ENCODE measurements at regions not wholly inside any gene's neighbourhood (a gene's known extent, or its start where the extent isn't known, plus 50 kb on each side); places are given as distances from the start of the nearest gene placed in this dataset.
"Not testable (repeated sequence)": the region's sequence is repeated elsewhere in the genome, so short reads cannot be mapped to it uniquely, and the experiment has no call there.

DNA sequence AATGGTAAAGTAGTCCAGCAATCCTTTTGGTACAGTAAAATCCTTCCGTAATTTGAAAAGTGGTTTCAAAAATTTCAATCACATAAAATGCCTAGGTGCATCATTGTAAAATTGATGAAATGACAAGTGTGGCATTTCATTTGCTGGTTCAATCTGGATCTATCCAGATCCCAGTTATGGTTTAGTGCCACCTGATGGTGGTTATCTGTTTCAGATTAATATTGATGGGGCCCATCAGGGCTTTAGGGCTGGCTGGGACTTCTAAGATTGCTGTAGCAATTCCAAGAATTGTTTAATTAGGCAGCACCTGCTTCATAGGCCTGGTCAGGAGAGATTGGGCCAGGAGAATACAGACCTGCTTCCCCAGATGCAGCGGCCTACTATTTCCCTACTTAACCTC is 55.5 kb upstream of the PIK3C3 start:
- no peak for DNase-seq

DNA sequence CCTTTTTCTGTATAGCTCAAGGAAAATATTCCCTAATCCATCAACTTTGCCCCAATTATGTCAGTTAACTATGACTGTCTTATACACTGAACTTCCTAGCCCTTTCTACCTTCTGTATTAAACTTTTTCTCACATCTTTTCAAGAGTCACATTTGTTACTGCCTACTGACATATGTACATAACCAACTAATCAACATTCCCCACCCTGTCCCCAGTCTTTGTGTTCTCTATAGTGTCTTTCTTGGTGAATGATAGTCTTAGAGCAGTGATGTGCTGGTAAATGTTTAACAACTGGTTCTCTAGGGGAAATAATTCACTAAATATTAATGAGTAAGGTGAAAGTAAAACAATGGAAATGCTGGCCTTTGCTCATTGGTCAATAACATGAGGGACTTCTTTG is 61.6 kb upstream of the PIK3C3 start:
- DNase-seq: no peak

DNA sequence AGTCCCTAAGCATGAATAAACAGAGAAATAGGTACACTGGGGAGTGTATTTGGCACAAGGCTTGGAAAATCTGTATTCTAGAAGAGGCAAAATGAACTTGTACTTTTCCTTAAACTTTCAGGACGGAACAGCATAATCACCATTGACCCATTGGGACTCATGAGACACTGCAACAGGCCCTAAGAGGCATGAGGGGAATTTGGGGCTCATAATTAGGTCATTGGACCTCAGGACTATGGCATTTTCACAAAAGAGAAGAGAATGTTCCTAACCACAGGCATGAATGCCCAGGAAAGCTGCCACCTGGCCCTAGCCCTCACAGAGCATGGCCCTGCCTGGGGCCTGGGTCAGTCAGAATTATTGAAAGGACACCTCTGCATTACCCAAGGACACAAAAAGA is 67.9 kb upstream of the PIK3C3 start:
- no peak for DNase-seq

DNA sequence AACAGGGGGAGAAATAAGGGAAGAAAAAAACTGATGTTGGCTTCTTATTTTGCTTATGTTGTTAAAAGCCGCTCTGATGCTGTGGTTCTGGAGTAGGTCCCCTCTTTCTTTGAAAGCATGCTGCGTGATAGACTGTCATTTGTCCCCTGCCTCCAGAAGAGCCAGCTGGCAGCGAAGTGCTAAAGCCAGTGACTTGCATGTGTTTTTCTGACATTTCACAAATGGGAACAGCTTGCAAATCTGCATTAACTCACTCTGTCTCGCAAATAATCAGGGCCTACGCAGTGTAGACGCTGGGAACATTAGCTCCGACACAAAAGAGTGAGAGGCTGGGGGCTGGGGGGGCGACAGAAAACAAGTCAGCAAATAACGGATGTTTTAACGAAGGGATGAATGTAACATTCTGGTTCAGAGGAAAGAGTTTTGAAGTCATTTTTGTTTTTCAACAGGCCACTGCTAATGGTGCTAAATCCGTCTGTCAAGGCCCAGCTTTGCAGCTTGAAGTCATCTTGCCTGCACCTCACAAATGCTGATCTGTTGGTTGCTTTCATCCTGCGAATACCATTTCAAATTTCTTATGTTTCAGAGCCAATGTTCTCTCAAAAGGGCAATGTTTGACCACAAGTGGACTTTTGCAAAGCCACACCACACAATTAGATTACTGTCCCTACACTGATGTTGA is 68.8 kb upstream of the PIK3C3 start:
- DNase-seq: no peak

DNA sequence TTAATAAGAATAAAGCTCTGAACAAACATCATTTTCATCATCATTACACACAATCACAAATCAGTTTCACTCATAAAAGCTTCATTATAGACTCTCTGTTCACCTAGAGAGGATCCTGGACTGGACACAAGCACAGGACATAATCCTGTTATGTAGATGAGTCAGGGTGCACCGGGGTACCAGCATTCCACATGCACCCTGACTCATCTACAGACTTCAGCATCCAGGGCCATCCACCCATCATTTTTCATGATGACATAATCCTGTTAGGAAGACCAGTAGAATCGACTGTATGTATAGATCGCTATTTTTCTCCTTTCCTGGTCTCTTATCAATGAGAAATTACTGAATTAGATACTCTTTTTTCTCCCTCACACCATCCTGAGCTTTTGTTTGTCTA is 73.7 kb upstream of the PIK3C3 start:
- no peak for DNase-seq

DNA sequence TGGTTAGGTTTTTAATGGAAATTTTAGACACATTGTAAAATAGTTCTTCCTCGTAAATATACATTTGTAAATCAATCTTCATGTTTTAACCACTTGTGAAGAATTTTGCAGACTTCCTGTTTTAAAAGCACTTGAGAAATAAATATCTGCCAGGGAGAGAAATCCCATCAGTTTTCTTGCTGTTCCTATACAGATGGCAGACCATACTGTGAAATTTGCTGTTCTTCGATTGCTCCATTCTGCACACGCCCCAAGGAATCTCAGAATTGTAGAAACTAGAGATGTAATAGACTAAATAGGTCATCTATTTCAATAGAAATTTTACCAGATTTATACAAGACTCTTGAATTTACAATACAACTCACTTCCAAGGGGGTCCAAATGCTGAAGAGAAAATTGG is 75.8 kb upstream of the PIK3C3 start:
- no peak for DNase-seq

DNA sequence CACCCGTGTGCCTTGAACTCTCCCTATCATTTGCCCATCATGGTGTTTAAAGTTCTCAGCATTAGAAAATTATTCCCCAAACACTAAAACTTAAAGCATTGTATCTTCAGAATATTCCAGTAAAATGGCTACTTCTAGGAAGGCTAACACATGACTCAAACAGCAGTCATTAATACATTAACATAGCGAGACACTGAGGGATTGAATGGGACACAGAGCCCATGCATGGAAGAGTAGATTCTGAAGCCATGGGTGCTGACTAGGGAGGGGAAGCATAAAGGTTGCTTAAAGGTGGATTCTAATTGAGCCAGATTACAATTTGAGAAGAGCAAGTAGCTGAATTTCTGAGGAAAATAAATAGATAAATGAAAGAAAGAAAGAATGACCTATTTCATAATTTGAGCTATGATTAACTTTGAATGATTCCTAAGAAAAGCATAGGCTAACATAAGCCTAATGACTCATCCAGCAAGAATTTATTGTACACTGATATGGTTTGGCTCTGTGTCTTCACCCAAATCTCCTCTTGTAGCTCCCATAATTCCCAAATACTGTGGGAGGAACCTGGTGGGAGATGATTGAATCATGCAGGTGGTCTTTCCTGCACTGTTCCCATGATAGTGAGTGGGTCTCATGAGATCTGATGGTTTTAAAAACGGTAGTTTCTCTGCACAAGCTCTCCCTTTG is 79.8 kb upstream of the PIK3C3 start:
- no peak for DNase-seq

DNA sequence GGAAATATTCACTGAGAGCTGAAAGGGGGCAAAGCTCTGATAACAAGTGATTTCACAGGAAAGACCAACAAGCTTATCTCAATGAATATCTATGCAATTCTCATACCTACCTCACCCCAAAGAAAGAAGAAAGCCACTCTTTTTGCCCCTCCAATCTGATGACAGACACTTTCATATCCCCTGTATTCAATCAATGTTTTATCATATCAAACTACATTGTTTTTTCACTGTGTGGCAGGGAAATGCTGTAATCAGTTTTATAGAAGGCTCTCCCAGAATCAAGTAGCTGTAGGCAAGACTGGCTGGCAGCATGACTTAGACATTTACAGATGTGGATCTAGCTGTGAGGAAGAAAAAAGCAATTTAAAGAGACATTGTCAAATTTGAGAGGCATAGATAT is 81.3 kb upstream of the PIK3C3 start:
- DNase-seq: no peak

DNA sequence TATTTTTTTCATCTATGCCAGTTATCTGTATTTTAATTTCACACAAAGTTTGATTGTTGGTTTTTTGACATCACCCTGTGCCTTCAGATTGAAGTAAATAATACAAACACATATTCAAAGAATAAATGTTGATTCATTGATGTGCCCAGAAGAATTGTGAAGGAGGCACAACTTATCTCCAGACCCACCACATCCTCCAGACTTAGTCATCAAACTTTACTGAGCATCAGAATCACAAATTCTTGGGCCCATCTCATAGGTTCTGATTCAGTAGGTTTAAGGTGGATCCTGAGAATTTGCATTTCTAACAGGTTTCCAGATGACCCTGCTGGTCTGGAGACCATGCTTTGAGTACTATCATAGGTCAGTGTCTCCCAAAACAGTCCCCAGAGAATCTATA is 82.8 kb upstream of the PIK3C3 start:
- DNase-seq: no peak

DNA sequence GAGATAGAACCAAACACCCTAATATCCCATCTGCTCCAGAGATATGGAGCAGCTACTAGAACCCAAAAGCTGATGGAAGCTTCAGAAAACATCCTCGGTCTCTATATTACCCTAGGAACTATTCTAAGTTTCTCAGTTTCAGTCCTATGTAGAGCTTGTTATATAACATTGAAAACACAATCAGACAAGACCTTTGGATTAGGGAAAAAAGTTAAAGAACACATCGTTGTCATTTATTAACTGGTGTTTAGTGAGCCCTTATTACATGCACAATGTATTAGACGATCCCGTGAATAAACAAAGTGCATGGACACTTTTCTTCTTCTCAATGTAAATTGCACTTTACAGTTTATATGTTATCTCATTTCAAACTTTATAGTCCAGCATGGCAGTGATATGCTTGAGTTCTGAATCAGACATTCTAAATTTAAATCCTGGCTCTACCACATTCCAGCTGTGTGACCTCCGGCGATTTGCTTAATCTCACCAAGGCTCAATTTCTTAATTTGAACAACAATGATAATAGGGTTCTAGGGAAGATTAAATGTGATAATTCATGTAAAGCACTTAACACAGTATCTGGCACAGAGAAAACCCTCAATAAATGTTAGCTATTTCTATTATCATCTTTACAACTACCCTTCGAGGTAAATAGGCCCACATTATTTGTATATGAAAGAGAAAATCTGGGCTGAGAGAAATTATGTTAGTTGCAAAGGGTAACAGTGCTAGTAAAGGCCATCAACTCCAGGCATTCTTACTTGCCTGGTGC is 83.6 kb upstream of the PIK3C3 start:
- no peak for DNase-seq

DNA sequence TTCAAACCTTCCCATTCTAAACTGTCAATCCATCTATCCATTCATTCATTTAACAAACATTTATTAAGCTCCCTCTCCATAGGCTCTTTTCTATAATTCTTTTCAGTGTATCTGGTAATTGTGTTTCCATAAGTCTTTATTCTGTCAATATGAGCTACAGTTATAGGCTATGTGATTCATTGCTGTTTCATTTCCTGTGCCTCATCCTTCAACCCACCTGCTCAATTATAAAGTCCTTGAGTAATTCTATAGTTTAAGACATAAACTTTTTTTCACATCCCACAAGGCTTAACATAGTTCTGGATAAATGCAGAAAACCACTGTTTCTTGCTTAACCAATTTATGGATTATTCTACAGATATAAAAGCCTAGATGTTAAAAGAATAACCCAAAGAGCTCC is 84.2 kb upstream of the PIK3C3 start:
- DNase-seq: no peak

DNA sequence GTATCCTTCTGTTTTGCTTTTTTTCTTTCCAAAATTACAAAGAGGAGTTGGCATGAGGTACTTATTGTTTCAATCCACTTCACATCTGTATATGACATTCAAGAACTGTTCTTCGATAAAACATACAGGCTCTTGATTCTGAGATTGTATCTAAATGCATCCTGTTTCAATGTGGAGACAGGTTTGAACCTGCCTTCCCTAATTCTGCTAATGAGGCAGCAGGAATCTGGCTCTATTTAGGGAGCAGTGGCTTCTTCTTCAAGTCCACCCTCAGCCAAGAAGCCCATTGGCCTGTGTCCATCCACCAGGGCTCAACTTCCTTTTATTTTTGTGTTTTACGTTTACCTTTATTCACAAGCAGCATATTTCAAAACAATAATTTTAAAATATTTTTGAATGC is 84.8 kb upstream of the PIK3C3 start:
- DNase-seq: no peak

DNA sequence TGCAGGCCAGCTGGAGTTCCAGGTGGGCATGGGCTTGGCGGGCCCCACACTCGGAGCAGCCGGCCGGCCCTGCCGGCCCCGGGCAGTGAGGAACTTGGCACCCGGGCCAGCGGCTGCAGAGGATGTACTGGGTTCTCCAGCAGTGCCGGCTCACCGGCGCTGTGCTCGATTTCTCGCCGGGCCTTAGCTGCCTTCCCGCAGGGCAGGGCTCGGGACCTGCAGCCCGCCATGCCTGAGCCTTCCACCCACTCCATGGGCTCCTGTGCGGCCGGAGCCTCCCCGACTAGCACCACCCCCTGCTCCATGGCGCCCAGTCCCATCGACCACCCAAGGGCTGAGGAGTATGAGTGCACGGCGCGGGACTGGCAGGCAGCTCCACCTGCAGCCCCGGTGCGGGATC is 89.2 kb upstream of the PIK3C3 start:
- not testable (repeated sequence) for DNase-seq

DNA sequence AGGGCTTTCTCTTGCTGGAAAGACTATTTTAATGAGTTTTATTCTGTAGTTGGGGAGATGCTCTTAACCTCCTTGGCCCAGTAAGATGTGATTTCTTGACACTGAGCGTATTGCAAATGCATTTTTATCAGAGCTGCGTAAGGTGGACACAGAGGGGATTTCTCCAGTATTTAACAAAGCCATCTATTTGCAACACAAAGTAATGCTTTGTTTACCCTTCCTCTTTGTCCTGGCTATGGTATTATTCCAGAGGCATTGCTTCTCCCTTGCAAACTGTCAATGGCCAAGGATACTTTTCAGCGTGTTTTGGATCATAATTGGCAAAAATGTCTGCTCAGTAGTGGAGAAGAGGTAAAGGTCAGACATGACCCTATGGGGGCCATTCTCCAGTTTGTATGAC is 90.8 kb upstream of the PIK3C3 start:
- DNase-seq: no peak

DNA sequence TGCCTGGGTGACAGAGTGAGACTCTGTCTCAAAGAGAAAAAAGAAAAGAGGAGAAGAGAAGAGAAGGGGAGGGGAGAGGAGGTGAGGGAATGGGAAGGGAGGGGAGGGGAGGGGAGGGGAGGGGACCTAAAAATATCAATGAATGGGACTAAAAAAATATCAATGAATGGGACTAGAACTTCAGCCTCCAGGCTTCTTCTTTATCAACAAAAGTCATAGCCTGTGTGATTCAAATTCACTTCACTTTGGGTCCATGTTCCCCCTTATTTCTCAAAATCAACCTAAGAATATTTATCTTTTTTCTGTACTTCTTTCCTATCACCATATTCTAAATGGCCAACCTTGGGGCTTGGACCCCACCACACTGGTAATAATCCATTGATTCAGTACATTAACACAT is 92.1 kb upstream of the PIK3C3 start:
- no peak for DNase-seq

DNA sequence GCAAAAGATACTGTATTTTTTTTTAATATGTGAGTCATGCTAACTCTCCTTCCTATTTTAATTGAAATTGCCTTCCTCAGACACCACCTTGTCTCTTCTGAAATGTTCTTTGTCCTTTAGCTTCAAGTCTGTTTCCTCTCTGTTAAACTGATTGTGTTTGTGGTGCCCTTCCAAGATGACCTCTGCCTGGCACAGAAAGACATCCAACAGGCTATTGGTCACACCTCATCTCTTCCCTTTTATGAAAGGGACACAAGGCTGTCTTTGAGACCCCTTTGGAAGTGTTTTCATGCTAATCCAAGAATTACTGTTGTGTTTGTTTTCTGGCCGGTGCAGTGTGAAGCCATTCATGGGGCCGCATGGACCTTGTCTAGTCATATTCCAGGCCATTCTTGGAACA is 94.0 kb upstream of the PIK3C3 start:
- DNase-seq: no peak

DNA sequence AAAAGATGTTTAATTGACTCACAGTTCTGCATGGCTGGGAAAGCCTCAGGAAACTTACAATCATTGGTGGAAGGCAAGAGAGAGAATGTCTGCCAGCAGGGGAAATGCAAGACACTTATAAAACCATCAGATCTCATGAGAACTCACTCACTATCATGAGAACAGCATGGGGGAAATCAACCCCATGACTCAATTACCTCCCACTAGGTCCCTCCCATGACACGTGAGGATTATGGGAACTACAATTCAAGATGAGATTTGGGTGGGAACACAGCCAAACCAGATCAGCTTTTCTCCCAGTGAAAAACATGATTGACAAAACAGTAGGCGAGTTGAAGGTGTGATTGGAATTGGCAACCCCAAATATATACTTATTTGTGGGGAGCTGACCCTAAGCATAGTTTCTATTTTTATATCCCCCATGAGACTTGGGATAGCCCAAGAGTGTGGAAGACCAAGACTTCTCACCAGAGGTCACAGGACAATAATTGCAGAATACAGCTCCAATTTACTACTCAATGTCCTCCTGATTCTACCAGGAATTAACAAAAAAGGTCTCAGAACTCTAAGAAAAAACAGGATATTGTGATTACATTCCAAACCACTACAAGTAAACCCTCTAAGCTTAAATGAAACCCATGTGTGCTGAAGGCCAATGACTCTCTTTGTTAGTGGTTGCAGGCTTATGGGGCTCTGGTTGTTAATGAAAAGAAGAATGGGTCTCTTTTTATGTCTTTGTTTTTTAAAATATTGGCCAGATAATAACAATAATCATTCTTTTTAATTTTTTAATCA is 96.1 kb upstream of the PIK3C3 start:
- DNase-seq: no peak

DNA sequence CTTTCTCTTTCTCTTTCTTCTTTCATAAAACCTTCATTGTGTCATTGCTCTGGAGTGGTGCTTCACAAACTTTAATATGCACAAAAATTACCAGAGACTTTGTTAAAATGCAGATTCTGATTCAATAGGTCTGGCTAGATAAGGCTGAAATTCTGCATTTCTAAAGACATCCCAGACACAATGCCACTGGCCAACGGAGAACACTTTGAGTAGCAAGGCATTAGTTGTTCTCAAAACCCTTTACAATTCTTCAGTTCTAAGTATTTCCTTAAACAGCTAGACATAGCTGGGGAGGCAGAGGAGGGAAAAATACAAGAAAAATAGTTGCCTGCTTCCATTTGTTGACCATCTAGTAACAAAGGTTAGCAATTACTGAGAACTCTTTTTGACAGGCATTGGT is 101.8 kb upstream of the PIK3C3 start:
- no peak for DNase-seq

DNA sequence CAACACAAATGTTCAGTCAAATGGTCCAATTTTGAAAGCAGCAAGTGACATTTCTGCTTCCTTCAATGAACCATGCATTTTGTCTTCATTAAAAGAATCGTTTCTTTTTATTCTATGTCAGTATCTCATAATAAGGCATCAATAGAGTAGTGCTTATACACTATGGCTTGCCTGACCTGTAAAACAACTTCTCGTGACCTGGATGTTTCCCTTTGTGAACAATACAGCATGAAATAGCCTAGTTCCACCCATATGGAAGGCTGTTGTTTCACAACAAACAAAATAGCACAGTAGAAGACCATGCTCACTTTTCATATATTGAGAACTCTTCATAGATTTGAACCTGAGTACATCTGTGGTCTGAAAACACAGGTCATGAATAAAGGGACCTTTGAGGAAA is 104.3 kb upstream of the PIK3C3 start:
- no peak for DNase-seq

DNA sequence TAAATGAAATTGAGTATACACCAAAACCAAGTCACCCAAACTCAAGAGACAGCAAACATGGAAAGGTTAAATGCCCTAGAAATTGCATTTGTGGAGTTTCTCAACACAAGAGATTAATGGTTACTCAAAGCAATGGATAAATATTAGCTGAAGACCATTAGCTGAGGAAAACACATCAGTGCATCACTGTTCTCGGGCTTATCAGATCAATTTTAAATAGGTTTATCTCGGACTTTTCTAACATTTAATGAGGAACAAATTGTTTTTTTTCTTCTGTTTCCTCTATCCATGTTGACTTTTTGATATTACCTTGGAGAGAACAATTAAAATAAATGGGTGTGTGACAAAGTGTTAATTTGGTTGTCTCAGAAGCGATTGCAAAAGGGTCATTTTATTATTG is 105.4 kb upstream of the PIK3C3 start:
- DNase-seq: no peak

DNA sequence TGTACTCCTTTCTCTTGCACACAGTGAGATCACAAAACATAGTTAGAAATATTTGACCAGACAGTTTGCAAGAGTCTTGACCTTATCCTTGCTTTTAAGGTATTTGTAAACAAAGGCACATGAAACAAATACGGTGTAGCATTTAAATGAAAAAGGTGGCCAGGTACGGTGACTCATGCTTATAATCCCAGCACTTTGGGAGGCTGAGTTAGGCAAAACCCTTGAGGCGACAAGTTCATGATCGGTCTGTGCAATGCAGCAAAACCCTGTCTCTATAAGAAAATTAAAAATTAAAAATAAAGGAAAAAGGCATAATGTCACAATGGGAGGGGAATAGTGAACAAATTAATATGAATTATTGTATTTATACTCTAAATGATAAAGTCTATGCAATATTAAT is 109.5 kb upstream of the PIK3C3 start:
- no peak for DNase-seq

DNA sequence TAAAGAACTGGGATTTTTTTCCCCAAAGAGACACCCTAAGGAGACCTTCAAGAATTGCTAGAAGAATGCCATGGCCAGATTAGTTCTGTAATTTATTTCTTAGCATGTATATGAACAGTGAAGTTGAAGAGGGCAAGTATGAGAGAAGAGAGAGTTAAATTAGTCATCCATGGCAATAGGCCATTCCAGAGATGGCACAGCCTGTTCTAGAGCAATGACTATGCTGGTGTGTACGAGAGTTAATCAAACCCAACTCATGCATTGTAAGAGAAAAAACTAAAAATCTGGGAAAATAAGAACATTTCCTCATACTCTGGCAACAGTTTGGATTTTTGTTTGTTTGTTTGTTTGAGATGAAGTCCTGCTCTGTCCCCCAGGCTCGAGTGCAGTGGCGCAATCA is 112.1 kb upstream of the PIK3C3 start:
- no peak for DNase-seq

All from hindlimb muscle (tissue), 1 donor.